ENCODE measurements at regions not wholly inside any gene's neighbourhood (a gene's known extent, or its start where the extent isn't known, plus 50 kb on each side); places are given as distances from the start of the nearest gene placed in this dataset.

DNA sequence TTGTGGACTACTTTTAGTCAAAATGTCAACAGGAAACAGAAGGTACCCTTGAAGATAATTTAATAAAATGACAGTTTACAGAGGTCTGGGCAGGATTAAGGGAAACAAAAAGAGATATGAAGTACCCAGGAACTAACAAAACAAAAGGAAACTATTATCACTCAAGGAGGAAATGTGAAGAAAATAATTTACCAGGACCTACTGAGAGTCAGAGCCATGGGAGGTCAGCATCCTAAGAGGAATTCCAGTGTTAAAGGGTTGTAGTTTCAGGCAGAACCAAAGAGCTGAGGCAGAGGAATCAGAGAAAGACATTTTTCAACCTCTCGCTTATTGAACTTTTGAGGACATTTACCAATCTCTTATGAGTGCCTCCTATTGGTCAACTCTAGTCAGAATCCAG is 408.9 kb upstream of the CBLB start:
- Histone ChIP-seq H2AFZ (no peak overlapping the region), H3K27me3 (ENCODE audit: control insufficient read depth, insufficient read depth, low read length) (no peaks in the 10 kb centered on the region), H3K4me1 (no peaks in the 10 kb centered on the region), H3K27ac (no peak overlapping the region), H3K4me3 (ENCODE audit: low read depth, low read length) (no peak overlapping the region), H3K9ac (no peak overlapping the region), H3K36me3 (ENCODE audit: control insufficient read depth, insufficient read depth, low read length) (no peaks in the 10 kb centered on the region), H3K79me2 (no peaks in the 10 kb centered on the region), H3K9me3 (ENCODE audit: control insufficient read depth, low read length) (no peaks in the 10 kb centered on the region), H3K4me2 (ENCODE audit: low read length) (no peak overlapping the region)
- TF ChIP-seq CTCF (IDR thresholded peaks at IDR 0.05), result no peak

DNA sequence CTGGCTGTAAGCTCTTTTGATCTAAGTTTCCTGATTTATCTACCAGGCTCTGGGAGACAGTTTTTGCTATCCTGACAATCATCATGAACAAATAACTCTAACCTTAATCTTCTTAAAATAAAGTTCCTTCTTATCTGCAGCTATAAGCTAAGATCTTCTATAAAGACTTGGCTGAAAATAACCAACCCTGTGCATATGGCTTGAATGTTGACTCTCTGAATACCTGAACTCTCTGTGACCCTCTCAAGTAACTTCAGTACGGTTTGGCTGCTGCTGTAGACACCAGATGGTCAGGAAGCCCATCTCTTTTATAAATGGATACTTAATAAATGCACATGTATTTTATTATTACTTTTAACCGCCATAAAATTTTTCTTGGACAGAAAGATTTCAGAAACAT is 412.4 kb upstream of the CBLB start:
- H3K27ac ChIP-seq, result no peak overlapping the region
- no peaks in the 10 kb centered on the region for H3K36me3 ChIP-seq (ENCODE audit: control insufficient read depth, insufficient read depth, low read length)
- no peaks in the 10 kb centered on the region for H3K27me3 ChIP-seq (ENCODE audit: control insufficient read depth, insufficient read depth, low read length)
- no peak overlapping the region for H3K9ac ChIP-seq
- no peaks in the 10 kb centered on the region for H3K9me3 ChIP-seq (ENCODE audit: control insufficient read depth, low read length)
- H3K4me3 ChIP-seq (ENCODE audit: low read depth, low read length), result no peak overlapping the region
- H3K79me2 ChIP-seq, result no peaks in the 10 kb centered on the region
- TF ChIP-seq CTCF (IDR thresholded peaks at IDR 0.05), result no peak
- H3K4me1 ChIP-seq, result no peaks in the 10 kb centered on the region
- no peak overlapping the region for H2AFZ ChIP-seq
- H3K4me2 ChIP-seq (ENCODE audit: low read length), result no peak overlapping the region

GRCh38 chr3:106282943-106283342 is 414.1 kb upstream of the CBLB start:
- no peak overlapping the region for H2AFZ ChIP-seq
- no peaks in the 10 kb centered on the region for H3K9me3 ChIP-seq (ENCODE audit: control insufficient read depth, low read length)
- no peak overlapping the region for H3K4me3 ChIP-seq (ENCODE audit: low read depth, low read length)
- H3K27ac ChIP-seq, result no peak overlapping the region
- TF ChIP-seq CTCF (IDR thresholded peaks at IDR 0.05), result no peak
- no peaks in the 10 kb centered on the region for H3K79me2 ChIP-seq
- H3K4me2 ChIP-seq (ENCODE audit: low read length), result no peak overlapping the region
- no peaks in the 10 kb centered on the region for H3K36me3 ChIP-seq (ENCODE audit: control insufficient read depth, insufficient read depth, low read length)
- no peaks in the 10 kb centered on the region for H3K4me1 ChIP-seq
- no peak overlapping the region for H3K9ac ChIP-seq
- H3K27me3 ChIP-seq (ENCODE audit: control insufficient read depth, insufficient read depth, low read length), result no peaks in the 10 kb centered on the region

- no peaks in the 10 kb centered on the region for H3K79me2 ChIP-seq
Observed at GRCh38 chr3:106288781-106289180, 420.0 kb upstream of the CBLB start.

More at GRCh38 chr3:106288781-106289180, 420.0 kb upstream of the CBLB start:
- H3K9ac ChIP-seq, result no peak overlapping the region
- H3K27me3 ChIP-seq (ENCODE audit: control insufficient read depth, insufficient read depth, low read length), result no peaks in the 10 kb centered on the region
- no peak overlapping the region for H3K4me3 ChIP-seq (ENCODE audit: low read depth, low read length)
- no peak overlapping the region for H3K27ac ChIP-seq
- no peaks in the 10 kb centered on the region for H3K9me3 ChIP-seq (ENCODE audit: control insufficient read depth, low read length)
- H3K36me3 ChIP-seq (ENCODE audit: control insufficient read depth, insufficient read depth, low read length), result no peaks in the 10 kb centered on the region
- no peaks in the 10 kb centered on the region for H3K4me1 ChIP-seq
- TF ChIP-seq CTCF (IDR thresholded peaks at IDR 0.05), result no peak
- H3K4me2 ChIP-seq (ENCODE audit: low read length), result no peak overlapping the region
- H2AFZ ChIP-seq, result no peak overlapping the region

Measured in parathyroid adenoma (tissue), 2 donors.